ENCODE measurements at regions not wholly inside any gene's neighbourhood (a gene's known extent, or its start where the extent isn't known, plus 50 kb on each side); places are given as distances from the start of the nearest gene placed in this dataset.
"Not testable (repeated sequence)": the region's sequence is repeated elsewhere in the genome, so short reads cannot be mapped to it uniquely, and the experiment has no call there.

GRCh38 chr13:111411919-111412650 is 91.6 kb downstream of the TEX29 start:
- DNase-seq (ENCODE audit: low spot score) (no peak), FAIRE-seq (no peak)

GRCh38 chr13:111413407-111414187 is 93.2 kb downstream of the TEX29 start:
- DNase-seq (ENCODE audit: low spot score) (no peak), FAIRE-seq (no peak)

GRCh38 chr13:111414341-111414740 is 93.9 kb downstream of the TEX29 start:
- FAIRE-seq (no peak), DNase-seq (ENCODE audit: low spot score) (no peak)

GRCh38 chr13:111415246-111415645 is 94.8 kb downstream of the TEX29 start:
- FAIRE-seq, result no peak
- DNase-seq (ENCODE audit: low spot score), result no peak

- no peak for DNase-seq (ENCODE audit: low spot score)
- FAIRE-seq, result no peak
Observed at GRCh38 chr13:111415765-111416164, 95.3 kb downstream of the TEX29 start.

- DNase-seq (ENCODE audit: low spot score) (no peak), FAIRE-seq (no peak)
Observed at GRCh38 chr13:111418101-111418500, 97.7 kb downstream of the TEX29 start.

GRCh38 chr13:111420113-111420876 is 99.9 kb downstream of the TEX29 start:
- DNase-seq (ENCODE audit: low spot score) (no peak), FAIRE-seq (no peak)

- FAIRE-seq (no peak), DNase-seq (ENCODE audit: low spot score) (no peak)
Observed at GRCh38 chr13:111421216-111421615, 100.8 kb downstream of the TEX29 start.

GRCh38 chr13:111422348-111422747 is 101.9 kb downstream of the TEX29 start:
- no peak for DNase-seq (ENCODE audit: low spot score)
- FAIRE-seq, result no peak

GRCh38 chr13:111423168-111423785 is 102.8 kb downstream of the TEX29 start:
- FAIRE-seq, result no peak
- DNase-seq (ENCODE audit: low spot score), result no peak

- no peak for DNase-seq (ENCODE audit: low spot score)
- FAIRE-seq, result no peak
Observed at GRCh38 chr13:111424134-111424533, 103.7 kb downstream of the TEX29 start.

- no peak for DNase-seq (ENCODE audit: low spot score)
- no peak for FAIRE-seq
Observed at GRCh38 chr13:111425326-111425725, 104.9 kb downstream of the TEX29 start.

GRCh38 chr13:111429064-111429558 is 108.7 kb downstream of the TEX29 start:
- no peak for DNase-seq (ENCODE audit: low spot score)
- FAIRE-seq, result no peak

- DNase-seq (ENCODE audit: low spot score) (no peak), FAIRE-seq (no peak)
Observed at GRCh38 chr13:111431206-111431605, 110.8 kb downstream of the TEX29 start.

- FAIRE-seq, result no peak
Observed at GRCh38 chr13:111434578-111435159, 114.2 kb downstream of the TEX29 start.

GRCh38 chr13:111436446-111436845 is 116.0 kb downstream of the TEX29 start:
- no peak for FAIRE-seq
- DNase-seq (ENCODE audit: low spot score), result no peak

More at GRCh38 chr13:111434578-111435159, 114.2 kb downstream of the TEX29 start:
- DNase-seq (ENCODE audit: low spot score), result no peak

- FAIRE-seq (no peak), DNase-seq (ENCODE audit: low spot score) (no peak)
Observed at GRCh38 chr13:111437417-111437816, 117.0 kb downstream of the TEX29 start.

- DNase-seq (ENCODE audit: low spot score) (no peak), FAIRE-seq (no peak)
Observed at GRCh38 chr13:111437856-111438547, 117.6 kb downstream of the TEX29 start.

- DNase-seq (ENCODE audit: low spot score); FAIRE-seq: not testable (repeated sequence)
Observed at GRCh38 chr13:111440492-111440891, 120.0 kb downstream of the TEX29 start.

GRCh38 chr13:111443981-111444380 is 123.5 kb downstream of the TEX29 start:
- no peak for FAIRE-seq

More at GRCh38 chr13:111443981-111444380, 123.5 kb downstream of the TEX29 start:
- DNase-seq (ENCODE audit: low spot score), result no peak
